NCI-H82 (cell line): ENCODE measurements at regions not wholly inside any gene's neighbourhood (a gene's known extent, or its start where the extent isn't known, plus 50 kb on each side); places are given as distances from the start of the nearest gene placed in this dataset.

Source experiments
- DNase-seq: peaks from one replicate; lab custom pipeline; 2025; lab: John Stamatoyannopoulos, UW

GRCh38 chr13:34886987-34887386 is 55.1 kb upstream of the NBEA start:
- no peak for DNase-seq
